Breast epithelium (tissue), 3 donors: ENCODE measurements at regions not wholly inside any gene's neighbourhood (a gene's known extent, or its start where the extent isn't known, plus 50 kb on each side); places are given as distances from the start of the nearest gene placed in this dataset.

Source experiments
- POLR2AphosphoS5 ChIP-seq, 3 donors: sonication (generic); formaldehyde crosslinking; IDR thresholded peaks; one replicate each; pipeline ENCODE4 v1.6.1; 2017; ENCODE audit warnings: antibody characterized with exemption in 3 of 3
- TF ChIP-seq, protein P1 (sequence below), 3 donors: fragments of 450-650 bp; IDR thresholded peaks; one replicate each; pipeline ENCODE4 v1.5.1; 2016 to 2017; ENCODE audit warnings: antibody characterized with exemption in 3 of 3, mild to moderate bottlenecking in 3 of 3, moderate library complexity in 3 of 3

DNA sequence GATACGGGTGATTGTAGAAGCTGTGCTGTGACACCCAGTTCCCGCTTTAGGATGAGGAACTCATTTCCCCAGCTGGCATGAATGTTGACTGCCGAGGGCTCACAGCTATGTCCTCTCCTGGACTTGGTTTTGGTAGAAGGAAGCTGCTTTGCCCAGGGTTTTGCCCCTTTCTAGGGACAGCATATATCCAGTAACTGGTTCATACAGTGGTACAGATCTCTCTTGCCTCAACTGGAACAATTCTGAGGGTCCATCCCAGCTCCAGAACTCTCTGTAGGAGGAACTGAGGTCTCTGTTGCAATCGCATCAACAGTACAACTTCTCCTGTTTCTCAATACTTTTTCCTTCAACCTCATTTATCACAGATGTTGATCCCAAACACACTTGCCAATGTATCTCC lies 54.5 kb upstream of the FNDC3B start:
- TF ChIP-seq, protein P1, sequence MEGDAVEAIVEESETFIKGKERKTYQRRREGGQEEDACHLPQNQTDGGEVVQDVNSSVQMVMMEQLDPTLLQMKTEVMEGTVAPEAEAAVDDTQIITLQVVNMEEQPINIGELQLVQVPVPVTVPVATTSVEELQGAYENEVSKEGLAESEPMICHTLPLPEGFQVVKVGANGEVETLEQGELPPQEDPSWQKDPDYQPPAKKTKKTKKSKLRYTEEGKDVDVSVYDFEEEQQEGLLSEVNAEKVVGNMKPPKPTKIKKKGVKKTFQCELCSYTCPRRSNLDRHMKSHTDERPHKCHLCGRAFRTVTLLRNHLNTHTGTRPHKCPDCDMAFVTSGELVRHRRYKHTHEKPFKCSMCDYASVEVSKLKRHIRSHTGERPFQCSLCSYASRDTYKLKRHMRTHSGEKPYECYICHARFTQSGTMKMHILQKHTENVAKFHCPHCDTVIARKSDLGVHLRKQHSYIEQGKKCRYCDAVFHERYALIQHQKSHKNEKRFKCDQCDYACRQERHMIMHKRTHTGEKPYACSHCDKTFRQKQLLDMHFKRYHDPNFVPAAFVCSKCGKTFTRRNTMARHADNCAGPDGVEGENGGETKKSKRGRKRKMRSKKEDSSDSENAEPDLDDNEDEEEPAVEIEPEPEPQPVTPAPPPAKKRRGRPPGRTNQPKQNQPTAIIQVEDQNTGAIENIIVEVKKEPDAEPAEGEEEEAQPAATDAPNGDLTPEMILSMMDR (IDR thresholded peaks at IDR 0.05), result no peak
- TF ChIP-seq POLR2AphosphoS5 (IDR thresholded peaks at IDR 0.05), result no peak
